ENCODE measurements at regions not wholly inside any gene's neighbourhood (a gene's known extent, or its start where the extent isn't known, plus 50 kb on each side); places are given as distances from the start of the nearest gene placed in this dataset.

GRCh38 chr6:119636060-119636459 is 286.5 kb upstream of the MAN1A1 start:
- no peak for TF ChIP-seq CTCF (IDR thresholded peaks at IDR 0.05)
- no peak for TF ChIP-seq EP300 (IDR thresholded peaks at IDR 0.05)
- TF ChIP-seq POLR2A (IDR thresholded peaks at IDR 0.05) = no peak
- no peak for TF ChIP-seq POLR2AphosphoS5 (IDR thresholded peaks at IDR 0.05)

All from gastroesophageal sphincter (tissue), 3 donors.